GM18517 (cell line): ENCODE measurements at regions not wholly inside any gene's neighbourhood (a gene's known extent, or its start where the extent isn't known, plus 50 kb on each side); places are given as distances from the start of the nearest gene placed in this dataset.
"Not testable (repeated sequence)": the region's sequence is repeated elsewhere in the genome, so short reads cannot be mapped to it uniquely, and the experiment has no call there.

Experiments used
- ATAC-seq: cut with Tn5 transposase; IDR thresholded peaks from one replicate; pipeline ENCODE4 v1.9.1; 2021; ENCODE audit warnings: mild to moderate bottlenecking, moderate library complexity; ENCODE audit not compliant: unreplicated experiment

DNA sequence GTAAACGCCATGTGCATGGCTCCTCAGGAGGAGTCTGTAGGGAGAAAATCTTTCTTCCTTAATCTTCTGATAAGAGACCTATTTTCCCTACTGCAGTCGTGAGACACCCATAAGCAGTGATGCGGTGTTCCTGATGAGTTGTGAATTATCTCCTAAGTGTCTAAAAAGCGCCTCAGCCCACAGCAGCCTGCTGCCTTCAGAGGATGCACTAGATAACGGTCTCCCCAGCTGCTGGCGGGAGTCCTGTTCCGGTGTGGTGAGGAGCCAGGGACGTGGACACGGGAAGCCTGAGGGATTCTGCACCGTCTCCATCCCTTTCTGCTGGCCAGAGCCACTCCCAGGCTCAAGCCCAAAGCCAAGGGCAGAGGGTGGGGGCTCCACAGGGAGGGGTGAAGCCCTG is 240.9 kb upstream of the SFSWAP start:
- not testable (repeated sequence) for ATAC-seq

DNA sequence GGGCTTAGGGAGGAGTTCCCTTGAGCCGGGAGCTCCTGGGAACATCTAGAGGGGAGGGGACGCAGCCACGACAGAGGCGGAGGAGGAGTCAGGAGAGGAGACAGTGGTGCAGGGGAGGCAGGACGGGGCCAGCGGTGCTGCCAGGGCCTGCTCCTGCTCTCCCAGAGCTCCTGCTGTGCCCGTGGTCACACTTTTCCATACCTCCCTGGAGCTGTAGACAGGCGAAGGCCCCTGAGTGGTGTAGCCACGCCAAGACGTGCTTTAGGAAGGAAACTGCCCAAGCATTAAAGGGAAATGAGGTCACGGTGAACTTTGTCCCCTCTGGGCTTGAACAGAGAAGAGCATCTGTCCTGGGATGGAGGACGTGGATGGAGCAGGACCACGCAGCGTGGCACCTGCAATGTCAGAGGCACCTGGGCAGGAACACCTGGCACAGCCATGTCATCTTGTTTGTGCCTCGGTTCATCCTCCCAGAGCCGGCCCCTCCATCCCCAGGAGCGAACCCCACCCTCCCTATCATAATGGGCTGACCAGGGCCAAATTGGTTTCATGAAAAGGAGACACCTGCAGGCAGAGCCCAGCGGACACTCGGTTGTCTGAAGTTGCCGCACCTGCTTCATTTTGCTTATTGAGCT is 239.5 kb upstream of the SFSWAP start:
- ATAC-seq: no peak

DNA sequence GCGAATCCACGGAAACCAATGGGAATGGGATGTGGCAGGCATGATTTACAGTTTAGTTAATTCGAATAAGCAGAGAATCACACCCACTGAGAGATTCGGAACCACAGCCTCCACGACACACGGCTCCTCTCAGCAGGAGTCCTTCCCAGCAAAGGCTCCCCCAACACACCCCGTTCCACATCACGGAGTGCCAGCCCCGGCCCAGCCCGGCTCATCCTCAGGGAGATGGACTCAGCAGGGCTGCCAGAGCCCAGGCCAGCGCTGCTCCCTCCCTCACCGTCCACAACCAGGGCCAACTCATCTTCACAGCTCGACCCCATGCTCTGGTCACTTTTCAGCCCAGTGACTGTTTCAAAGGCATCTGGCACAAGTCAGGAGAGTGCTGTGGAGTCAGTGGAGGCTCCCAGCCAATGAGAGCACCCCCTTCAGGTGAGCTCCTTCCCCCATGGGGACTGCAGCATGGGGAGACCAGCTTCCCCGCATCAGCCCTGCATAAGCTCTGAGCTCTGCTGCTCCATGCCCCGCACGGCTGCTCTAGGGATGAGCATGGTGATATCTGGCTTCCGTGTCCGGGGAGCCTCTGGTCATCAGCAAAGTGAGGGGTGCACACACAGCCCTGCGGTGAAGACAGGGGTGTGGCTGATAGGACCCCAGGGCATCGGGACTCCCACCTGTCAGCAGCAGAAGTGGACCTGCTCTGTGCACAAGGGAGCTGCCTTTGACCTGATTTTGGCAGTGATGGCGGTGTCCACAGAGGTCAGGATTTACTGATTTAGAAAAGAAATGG is 238.8 kb upstream of the SFSWAP start:
- no peak for ATAC-seq

DNA sequence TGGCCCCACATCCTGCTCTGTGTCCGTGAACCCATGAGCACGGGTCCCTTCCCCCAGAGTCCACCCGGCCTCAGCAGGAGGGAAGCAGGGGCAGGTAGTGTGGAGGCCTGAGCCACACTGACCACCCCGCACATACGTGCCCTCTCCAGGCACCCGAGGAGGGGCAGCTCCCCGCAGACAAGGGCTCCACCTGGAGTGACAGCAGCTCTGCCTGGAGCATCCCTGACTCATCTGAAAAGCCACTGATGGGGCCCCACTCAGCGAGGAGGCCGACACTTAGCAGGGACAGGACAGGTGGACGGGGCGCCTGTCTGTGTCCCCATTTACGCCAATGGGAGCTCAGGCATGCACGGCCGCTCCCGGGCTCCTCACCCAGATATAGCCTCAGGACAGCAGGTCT is 237.6 kb upstream of the SFSWAP start:
- ATAC-seq: no peak

DNA sequence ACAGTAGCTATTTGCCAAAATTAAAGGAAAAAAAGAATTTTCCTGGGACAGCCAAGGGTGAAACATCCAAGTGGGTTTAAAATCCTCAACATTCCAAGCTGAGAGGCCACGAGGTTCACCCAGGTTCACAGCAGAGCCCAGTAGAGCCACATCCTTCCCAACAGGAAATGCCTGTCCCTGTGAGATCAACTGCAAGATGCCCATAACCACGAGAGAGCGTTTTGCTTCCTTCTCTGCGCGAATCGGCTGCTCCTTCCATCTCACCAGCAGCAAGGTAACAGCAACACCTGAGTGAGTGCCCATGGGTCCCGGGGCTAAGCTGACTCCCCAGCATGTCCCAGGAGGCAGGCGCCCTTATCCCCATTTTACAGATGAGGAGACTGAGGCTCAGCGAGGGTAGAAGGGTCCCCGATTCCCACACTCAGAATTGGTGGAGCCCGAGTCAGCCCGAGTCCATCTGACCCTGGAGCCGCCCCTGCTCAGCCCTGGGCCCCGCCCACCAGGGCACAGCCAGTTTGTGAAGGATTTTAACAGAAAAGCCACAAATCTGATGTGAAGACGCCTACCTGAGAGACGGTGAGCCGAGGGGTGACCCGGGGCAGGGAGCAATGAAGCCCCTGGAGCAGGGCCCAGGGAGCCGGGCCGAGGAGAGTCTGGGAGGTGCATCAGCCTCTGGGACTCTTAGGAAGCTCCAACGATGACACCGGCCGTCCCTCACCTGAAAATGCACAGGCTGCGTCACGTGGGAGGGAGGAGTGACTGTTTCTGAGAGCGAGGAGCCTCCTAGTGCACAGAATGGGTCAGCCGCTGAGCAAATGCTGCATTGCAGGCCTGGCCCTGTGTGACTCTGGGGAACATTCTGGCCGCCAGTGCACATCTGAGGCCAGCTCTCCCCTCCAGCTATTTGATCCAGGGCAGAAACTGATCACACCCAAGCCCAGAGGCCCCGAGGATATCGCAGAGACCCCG is 236.9 kb upstream of the SFSWAP start:
- ATAC-seq: no peak

DNA sequence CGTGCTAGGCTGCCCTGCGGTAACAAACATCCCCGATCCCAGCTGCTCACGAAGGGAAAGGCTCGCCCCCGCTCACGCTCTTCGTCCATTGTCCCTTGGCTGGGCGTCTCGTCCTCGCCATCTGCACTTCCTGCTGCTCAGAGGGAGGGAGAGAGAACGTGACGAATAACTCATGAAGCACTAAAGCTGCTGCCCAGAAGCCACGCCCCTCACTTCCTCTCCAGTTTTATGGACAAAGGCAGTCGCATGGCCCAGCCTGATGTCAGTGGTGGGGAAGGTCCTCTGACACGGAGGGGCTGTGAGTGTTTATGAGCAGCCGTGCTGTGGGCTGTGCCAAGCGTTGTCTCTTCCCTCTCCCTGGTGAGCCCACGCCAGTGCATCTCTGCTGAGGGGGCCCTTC is 235.9 kb upstream of the SFSWAP start:
- ATAC-seq: not testable (repeated sequence)

DNA sequence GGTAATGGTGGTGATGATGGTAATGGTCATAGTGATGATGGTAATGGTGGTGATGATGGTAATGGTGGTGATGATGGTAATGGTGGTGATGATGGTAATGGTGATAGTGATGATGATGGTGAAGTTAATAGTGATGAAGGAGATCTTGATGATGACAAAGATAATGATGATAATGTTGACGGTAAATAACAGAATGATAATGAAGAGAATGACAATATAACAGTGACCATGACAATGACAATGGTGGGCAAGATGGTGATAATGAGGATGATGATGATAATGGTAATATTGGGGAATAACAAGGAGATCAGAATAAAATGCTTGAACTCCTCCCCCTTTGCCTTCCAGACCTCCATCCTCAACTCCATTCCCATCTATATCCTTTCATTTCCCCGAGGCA is 233.3 kb upstream of the SFSWAP start:
- no peak for ATAC-seq

DNA sequence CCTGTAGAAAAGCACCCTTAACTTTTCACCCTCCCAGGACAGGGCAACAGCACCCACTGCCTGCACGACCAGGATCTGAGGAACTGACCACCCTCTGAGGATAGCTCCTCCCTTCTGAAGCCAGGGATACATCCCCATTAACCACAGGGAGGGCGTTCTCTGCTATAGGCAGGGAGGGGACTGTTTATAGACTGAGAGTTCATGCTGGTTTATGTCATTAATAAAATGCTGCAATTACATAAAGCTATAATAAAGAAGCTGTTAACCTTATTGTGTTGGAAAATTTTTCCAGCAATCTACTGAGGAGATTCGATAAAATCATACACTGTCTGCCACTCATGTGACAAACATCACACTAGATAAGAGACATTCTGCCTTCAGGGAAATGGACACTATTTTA is 232.4 kb upstream of the SFSWAP start:
- no peak for ATAC-seq

DNA sequence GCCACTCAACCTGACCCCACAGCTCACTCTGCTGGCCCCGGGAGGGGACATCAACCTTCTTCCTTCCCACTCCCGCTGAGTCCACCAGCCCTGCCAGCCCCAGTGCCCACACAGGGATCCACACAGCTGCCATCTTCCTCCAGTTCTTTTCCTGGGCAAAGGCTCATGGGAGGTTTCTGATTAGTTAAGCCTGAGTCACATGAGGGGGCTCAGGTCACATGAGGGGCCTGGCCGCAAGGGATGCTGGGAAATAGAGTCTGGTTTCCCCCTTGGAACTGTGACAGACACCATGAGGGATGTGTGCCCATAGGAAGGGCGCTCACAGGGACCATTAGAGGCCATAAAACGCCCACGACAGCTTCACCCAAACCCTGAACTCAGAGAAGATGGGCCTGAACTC is 228.7 kb upstream of the SFSWAP start:
- no peak for ATAC-seq

DNA sequence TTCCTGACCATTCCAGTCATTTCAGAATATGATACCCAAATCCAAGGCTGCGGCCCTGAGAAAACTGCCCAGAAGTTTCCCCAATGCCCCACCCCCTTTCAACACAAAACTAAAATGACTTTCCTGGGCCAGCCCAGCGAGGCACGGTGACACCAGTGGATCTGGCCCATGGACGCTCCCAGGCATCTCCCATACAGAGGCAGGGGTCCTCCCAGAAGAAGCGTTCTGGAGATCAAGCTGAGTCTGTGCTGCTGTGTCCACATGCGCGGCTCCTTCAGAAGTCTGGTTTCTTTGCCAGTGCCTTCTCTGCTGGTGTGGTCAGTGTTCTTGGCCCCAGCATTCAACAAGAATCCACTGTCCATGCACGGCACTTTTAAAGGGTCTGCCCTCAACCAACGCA is 228.2 kb upstream of the SFSWAP start:
- ATAC-seq: no peak

DNA sequence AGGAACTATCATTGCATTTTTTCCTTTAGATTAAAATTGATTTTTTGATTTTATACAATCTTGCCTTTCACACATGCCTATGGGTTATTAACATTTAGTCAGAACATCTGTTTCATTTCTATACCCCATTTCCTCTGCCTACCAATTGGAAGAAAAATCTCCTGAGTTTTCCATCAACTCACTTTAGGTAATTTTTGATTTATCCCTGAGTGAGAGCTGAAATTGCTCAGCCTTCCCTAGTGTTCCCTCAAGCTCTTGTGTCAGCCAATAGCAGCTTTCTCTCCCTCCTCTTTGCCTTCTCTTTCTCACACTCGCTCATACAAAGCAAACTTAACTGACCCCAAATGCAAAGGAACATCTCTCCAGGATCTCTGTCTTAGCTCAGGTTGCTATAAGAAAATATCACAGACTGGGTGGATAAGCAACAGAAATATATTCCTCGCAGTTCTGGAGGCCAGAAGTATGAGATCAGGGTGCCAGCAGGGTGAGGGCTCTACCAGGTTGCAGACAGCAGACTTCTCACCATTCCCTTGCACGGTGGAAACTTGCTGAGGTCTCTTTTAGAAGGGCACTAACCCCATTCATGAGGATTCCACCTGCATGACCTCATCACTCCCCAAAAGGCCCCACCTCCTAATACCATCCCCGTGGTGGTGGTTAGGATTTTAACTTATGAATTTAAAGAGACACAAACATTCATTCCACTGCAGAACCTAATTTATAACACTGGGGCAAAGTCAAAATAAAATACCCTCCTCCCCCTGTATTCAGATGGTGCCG is 224.2 kb upstream of the SFSWAP start:
- no peak for ATAC-seq

DNA sequence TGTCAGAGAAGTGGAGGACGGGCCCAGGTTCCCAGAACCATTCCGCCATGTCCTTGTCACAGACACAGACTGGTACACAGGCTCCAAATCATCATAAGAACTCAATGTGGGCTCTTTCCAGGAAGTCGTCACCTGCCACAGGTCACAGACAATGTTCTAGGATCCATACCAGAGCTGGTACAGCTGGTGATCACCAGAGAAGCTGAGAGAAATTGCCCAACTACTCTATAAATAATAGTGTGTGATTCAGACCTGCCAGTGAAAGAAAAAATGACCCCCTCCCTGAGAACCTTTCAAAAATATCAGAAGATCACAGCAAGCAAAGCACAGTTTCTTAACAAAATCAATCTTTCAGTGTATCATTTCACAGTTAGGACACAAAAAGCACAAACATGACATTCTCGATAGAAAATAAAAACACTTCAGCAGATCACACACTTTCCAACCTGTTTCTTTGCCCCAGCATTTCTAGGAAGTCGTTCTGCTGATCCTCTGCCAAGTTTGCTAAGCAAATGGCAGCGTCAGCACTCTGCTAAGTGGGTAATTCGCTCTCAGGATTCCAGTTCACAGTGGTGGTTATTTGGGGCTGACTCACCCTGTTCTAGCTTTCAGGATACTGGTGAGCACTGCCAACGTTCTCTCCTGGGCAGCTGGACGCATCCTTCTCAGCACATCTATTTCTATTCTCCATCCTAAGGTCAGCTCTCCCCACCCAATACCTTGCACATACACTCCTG is 223.3 kb upstream of the SFSWAP start:
- ATAC-seq: no peak

DNA sequence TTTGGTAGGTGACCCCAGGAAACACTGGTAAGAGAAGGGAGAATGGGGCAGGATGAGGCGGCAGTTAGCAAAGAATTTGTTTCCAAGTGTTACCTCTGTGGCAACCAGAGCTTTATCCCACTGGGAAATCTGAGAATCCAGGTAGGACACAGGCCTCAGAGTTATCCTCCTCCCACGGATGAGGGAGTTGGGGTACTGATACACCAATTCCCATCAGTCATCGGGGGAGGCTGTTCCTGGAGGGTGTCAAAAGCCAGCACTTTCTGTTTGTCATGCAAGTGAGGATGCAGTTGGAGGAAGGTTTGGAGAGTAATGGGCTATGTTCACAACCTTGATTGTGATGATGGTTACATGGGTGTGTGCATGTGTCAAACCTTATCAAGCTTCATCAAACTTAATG is 221.2 kb upstream of the SFSWAP start:
- no peak for ATAC-seq

DNA sequence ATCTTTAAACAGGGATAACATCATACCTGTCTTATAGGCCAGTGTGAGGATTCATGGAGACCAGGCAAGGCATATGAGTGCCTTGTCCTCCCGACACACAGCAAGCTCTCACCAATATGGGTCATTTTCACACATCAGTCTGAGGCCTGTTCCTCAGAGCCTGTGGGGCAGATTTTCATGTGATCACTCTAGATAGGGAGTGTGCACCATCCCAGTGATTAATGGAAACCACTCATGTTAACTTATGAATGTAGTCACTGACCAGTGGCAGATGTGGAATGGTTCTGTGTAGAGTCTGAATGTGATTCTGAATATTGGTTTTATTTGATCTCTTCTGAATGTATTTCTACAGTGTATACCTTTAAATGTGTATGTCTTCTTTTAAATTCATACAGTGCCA is 219.7 kb upstream of the SFSWAP start:
- ATAC-seq: no peak

DNA sequence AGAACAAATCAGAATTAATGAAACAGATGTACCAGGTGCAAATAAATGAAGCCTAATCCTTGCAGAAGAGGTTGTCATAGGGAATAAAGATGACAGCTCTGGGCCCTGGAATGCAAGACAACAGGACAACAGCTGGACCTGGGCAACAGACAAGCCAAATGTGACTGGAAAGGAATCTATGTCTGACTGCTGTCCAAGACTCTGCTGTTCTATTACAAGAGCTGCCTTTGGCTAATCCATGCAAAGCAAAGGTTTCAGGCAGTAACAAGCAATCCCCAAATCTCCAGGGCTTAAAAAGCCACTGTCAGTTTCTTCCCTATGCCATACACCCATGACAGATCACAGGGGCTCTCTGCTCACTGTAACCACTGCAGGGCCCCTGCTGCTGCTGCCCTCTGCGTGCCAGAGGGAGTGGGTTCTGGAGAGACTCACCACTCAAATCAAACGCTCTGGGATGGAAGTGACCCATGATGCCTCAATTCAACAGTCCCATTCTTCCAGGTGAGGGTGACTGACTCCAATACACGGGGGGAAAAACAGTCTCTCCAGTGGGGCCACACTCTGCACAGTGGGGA is 218.9 kb upstream of the SFSWAP start:
- no peak for ATAC-seq

DNA sequence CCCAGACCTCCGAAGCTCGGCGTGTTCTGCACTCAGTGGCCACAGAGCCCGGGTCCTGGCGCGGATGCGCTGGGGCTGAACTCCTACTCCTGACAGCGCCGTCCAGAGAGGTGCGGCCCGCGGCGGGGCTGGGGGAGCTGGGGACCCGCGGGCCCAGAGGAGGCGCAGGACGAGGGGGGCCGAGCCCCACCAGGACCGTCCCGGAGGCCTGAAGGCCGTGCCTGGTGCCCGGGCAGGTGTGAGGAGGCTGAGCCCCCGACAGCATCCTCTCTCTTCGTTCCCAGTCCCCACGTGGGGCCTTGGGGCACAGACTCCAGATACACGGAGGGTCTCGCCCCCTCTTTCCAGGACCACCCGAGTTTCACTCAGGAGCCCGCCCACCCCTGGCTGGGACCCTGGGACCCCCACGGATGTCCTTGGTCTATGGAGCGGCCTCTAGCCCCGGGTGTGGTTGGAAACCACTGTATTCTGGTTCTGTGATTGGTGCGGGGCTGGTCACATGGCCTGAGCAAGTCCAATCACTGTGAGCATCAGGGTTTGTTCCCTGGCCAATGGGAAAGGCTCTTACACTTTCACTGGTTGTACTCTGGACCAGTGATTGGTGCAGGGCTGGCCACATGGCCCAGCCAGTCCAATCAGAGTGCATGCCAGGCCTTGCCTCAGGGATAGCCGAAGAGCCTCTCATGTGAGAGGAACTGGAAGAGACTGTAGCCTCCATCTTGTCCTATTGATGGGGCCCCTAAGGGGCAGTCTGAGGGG is 217.6 kb upstream of the SFSWAP start:
- ATAC-seq: no peak

DNA sequence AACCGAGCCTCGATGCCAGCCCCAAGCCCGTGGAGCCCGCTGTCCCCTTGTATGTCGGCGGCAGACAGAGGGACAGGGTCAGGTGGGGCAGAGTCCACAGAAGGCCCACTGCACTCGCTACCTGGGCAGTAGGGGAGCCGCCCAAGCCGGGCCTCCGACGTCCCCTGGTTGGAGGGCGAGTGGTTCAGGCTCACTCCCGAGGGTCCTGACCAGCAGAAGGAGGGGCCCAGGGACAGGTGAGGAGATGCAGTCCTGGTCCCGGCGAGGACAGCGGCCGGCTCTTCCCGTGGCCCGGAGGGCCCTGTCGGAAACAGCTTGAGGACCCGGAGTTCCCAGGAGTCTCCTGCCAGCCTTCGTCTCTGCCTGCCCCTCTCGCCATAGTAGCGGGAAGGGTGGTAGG is 216.7 kb upstream of the SFSWAP start:
- no peak for ATAC-seq

DNA sequence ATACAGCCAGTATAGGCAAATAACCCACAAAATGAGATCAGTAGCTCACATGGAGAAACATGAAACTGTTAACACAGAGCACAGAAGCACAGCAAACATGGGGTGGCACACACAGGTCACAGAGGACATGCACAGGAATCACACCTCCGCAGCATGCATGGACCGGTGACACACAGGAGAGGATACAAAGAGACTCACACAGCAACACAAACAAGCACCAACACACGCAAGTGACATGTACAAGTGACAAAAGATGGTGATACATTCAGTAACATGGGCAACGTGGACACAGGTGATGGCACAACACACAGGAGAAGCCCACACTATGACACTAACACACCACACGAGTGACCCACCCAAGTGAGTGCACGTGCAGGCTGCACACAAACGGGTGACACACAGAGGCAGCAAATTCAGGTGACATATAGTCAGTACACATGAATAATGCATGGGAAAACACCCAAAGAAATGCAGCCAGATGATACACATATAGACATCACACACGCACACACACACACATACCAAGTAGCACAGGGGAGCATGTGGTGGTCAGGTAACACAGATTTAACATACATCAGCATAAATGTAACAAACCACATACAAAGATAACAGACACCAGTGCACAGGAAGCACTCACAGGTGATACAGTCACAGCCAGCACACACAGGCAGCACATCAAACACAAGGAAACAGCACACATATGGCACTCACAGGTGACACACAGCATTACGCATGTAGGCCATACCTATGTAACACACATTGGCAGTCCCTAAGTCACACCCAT is 216.0 kb upstream of the SFSWAP start:
- ATAC-seq: no peak
